ENCODE measurements at regions not wholly inside any gene's neighbourhood (a gene's known extent, or its start where the extent isn't known, plus 50 kb on each side); places are given as distances from the start of the nearest gene placed in this dataset.

GRCh38 chr1:168470901-168471431 lies 72.8 kb downstream of the XCL2 start:
- TF ChIP-seq POLR2AphosphoS5 (IDR thresholded peaks at IDR 0.05) (no peak), EP300 (IDR thresholded peaks at IDR 0.05) (no peak)

Data from gastroesophageal sphincter (tissue), 2 donors.